Endothelial cell of umbilical vein (primary cell): ENCODE measurements at regions not wholly inside any gene's neighbourhood (a gene's known extent, or its start where the extent isn't known, plus 50 kb on each side); places are given as distances from the start of the nearest gene placed in this dataset.

Source experiments
- BruUV-seq: library from RNA; stranded (reverse); fragments of 400-500 nt; replicated peaks from 2 replicates; lab custom pipeline; 2021; lab: Mats Ljungman, UMichigan
- CTCF ChIA-PET: fragments of 300-600, 350-600 bp; sonication (Branson Sonifier 250); formaldehyde crosslinking; loops from one replicate; lab custom pipeline; 2021; ENCODE audit warnings: antibody characterized with exemption, inconsistent platforms; lab: Charles Lee
- POLR2A ChIA-PET: fragments of 300-600, 350-600 bp; sonication (Branson Sonifier 250); formaldehyde crosslinking; loops from one replicate; lab custom pipeline; 2021; ENCODE audit warnings: antibody characterized with exemption, inconsistent platforms; lab: Charles Lee
- DNase-seq: peaks from one replicate; pipeline ENCODE4 v3.0.0-alpha.2; 2011; ENCODE audit warnings: low read depth, low spot score
- FAIRE-seq: peaks from 2 replicates; lab custom pipeline; 2011; peaks lifted over from hg19 to GRCh38; lab: Jason Lieb, UNC
- H2AFZ ChIP-seq: 2 replicates; pipeline ENCODE4 v1.6.0; 2012; ENCODE audit warnings: low read depth, low read length, control low read depth, inconsistent platforms
- H3K27ac ChIP-seq: 2 replicates; pipeline ENCODE4 v1.5.1; 2011; ENCODE audit warnings: low read depth, mild to moderate bottlenecking, control low read depth, low read length, moderate library complexity; ENCODE audit not compliant: insufficient read depth
- H3K27me3 ChIP-seq, 2 experiments: 2 replicates each; pipeline versions ENCODE4 v1.6.0 to v1.6.1; 2011; ENCODE audit warnings: low read length in 2 of 2, mixed read lengths in 1 of 2; ENCODE audit not compliant: control insufficient read depth in 2 of 2, insufficient read depth in 2 of 2
- H3K36me3 ChIP-seq, 2 experiments: 2 replicates in 1 of 2; 3 replicates in 1 of 2; pipeline ENCODE4 v1.5.1; 2011; ENCODE audit warnings: low read length in 2 of 2, mild to moderate bottlenecking in 1 of 2, moderate library complexity in 1 of 2; ENCODE audit not compliant: control insufficient read depth in 2 of 2, insufficient read depth in 2 of 2; ENCODE audit errors: extremely low read depth in 1 of 2
- H3K4me1 ChIP-seq: 3 replicates; pipeline ENCODE4 v1.5.1; 2011; ENCODE audit warnings: mild to moderate bottlenecking, low read length; ENCODE audit not compliant: control insufficient read depth, insufficient read depth; ENCODE audit errors: extremely low read depth
- H3K4me2 ChIP-seq: 2 replicates; pipeline ENCODE4 v1.6.1; 2011; ENCODE audit warnings: low read length, control low read depth, mixed read lengths; ENCODE audit not compliant: insufficient read depth
- H3K4me3 ChIP-seq, 3 experiments: fragments of 200-600 bp in 1 of 3; sonication (generic), shearing (Covaris generic) in 1 of 3; replicated peaks in 1 of 3; 2 replicates each; pipeline ENCODE4 v1.5.1; 2011 to 2016; ENCODE audit warnings: control low read depth in 3 of 3, low read length in 3 of 3, mild to moderate bottlenecking in 2 of 3, inconsistent platforms in 1 of 3, low read depth in 1 of 3, moderate library complexity in 1 of 3; ENCODE audit not compliant: insufficient read depth in 1 of 3
- H3K79me2 ChIP-seq: 2 replicates; pipeline ENCODE4 v1.6.0; 2012; ENCODE audit warnings: low read length, inconsistent platforms; ENCODE audit not compliant: control insufficient read depth, insufficient read depth
- H3K9ac ChIP-seq: replicated peaks from 2 replicates; pipeline ENCODE3; 2011; ENCODE audit warnings: low read length, control low read depth; ENCODE audit not compliant: insufficient read depth; ENCODE audit errors: extremely low read depth
- H3K9me1 ChIP-seq: replicated peaks from 3 replicates; pipeline ENCODE4 v1.6.0; 2011; ENCODE audit warnings: mild to moderate bottlenecking, low read length; ENCODE audit not compliant: control insufficient read depth, insufficient read depth; ENCODE audit errors: extremely low read depth
- H3K9me3 ChIP-seq: replicated peaks from 2 replicates; pipeline ENCODE4 v1.5.1; 2012; ENCODE audit warnings: low read length, inconsistent platforms; ENCODE audit not compliant: control insufficient read depth, insufficient read depth
- H4K20me1 ChIP-seq: replicated peaks from 2 replicates; pipeline ENCODE3; 2011; ENCODE audit warnings: mild to moderate bottlenecking, low read length; ENCODE audit not compliant: control insufficient read depth, insufficient read depth; ENCODE audit errors: extremely low read depth
- CTCF ChIP-seq, 2 donors: IDR thresholded peaks; 1 replicate in 1 of 2; 2 replicates in 1 of 2; pipeline ENCODE4 v1.5.1; 2011; ENCODE audit warnings: low read length in 2 of 2, mild to moderate bottlenecking in 2 of 2, moderate library complexity in 2 of 2, control low read depth in 1 of 2, inconsistent platforms in 1 of 2, low read depth in 1 of 2; ENCODE audit not compliant: insufficient read depth in 1 of 2; ENCODE audit errors: extremely low read depth in 1 of 2
- EZH2 ChIP-seq: IDR thresholded peaks from 2 replicates; pipeline ENCODE4 v1.6.1; 2012; ENCODE audit warnings: borderline replicate concordance, low read depth, mild to moderate bottlenecking, moderate library complexity, low read length, inconsistent platforms; ENCODE audit not compliant: severe bottlenecking
- FOS ChIP-seq: IDR thresholded peaks from 2 replicates; pipeline ENCODE4 v1.6.1; 2011; ENCODE audit warnings: mild to moderate bottlenecking, low read length, moderate library complexity, borderline replicate concordance; ENCODE audit not compliant: insufficient read depth
- GATA2 ChIP-seq: IDR thresholded peaks from 2 replicates; pipeline ENCODE4 v1.7.0; 2011; ENCODE audit warnings: low read depth, mild to moderate bottlenecking, moderate library complexity, mixed read lengths, low read length; ENCODE audit not compliant: insufficient read length, insufficient read depth
- JUN ChIP-seq: IDR thresholded peaks from 2 replicates; pipeline ENCODE4 v1.6.1; 2011; ENCODE audit warnings: borderline replicate concordance, low read depth; ENCODE audit not compliant: insufficient read length, insufficient read depth
- MAX ChIP-seq: IDR thresholded peaks from 2 replicates; pipeline ENCODE4 v1.6.1; 2011; ENCODE audit not compliant: insufficient read depth, insufficient read length
- MYC ChIP-seq: IDR thresholded peaks from one replicate; pipeline ENCODE4 v1.6.1; 2011; ENCODE audit warnings: mild to moderate bottlenecking, low read depth, low read length
- POLR2A ChIP-seq: IDR thresholded peaks from 2 replicates; pipeline ENCODE4 v1.6.1; 2012; ENCODE audit warnings: low read depth, mild to moderate bottlenecking, control low read depth, low read length
- POLR2AphosphoS5 ChIP-seq: IDR thresholded peaks from 2 replicates; pipeline ENCODE4 v1.6.1; 2012; ENCODE audit warnings: low read depth, mild to moderate bottlenecking, control low read depth, low read length, moderate library complexity; ENCODE audit not compliant: insufficient read depth
- dilution Hi-C: fragments of 300-500 bp; cut with MboI; formaldehyde crosslinking; loops from one replicate; pipeline ENCODE4 v1.15.0; 2019; ENCODE audit warnings: low sequenced_read_pairs; ENCODE audit not compliant: extremely low pct_ligation_motif_present
- intact Hi-C: fragments of 100-400 bp; cut with micrococcal nuclease; formaldehyde crosslinking; loops from one replicate; pipeline ENCODE4 v1.10.0; 2022

GRCh38 chr18:11516751-11517503, 92.5 kb upstream of the SLC35G4 start:
- Histone ChIP-seq H3K79me2 (no peaks in the 10 kb centered on the region), H3K4me1 (no peaks in the 10 kb centered on the region), H3K9me1 (no peaks in the 10 kb centered on the region), H3K36me3 (no peaks in the 10 kb centered on the region), H3K27me3 (no peaks in the 10 kb centered on the region), H3K9ac (no peak overlapping the region), H3K27ac (no peak overlapping the region), H3K4me3 (no peak overlapping the region), H4K20me1 (no peaks in the 10 kb centered on the region), H3K4me2 (no peak overlapping the region), H2AFZ (no peak overlapping the region), H3K9me3 (no peaks in the 10 kb centered on the region)
- no peak for FAIRE-seq
- no peak for DNase-seq
- dilution Hi-C loops, result no loop called here
- BruUV-seq, result no TSS peak
- intact Hi-C loops, result no loop called here
- no peak for TF ChIP-seq FOS
- no peak for TF ChIP-seq POLR2A
- TF ChIP-seq MAX, result no peak
- no peak for TF ChIP-seq EZH2
- no peak for TF ChIP-seq GATA2
- TF ChIP-seq JUN, result no peak
- no peak for TF ChIP-seq CTCF (IDR thresholded peaks at IDR 0.05; ENCODE audit: extremely low read depth in 1 of 2, insufficient read depth in 1 of 2, low read depth in 1 of 2, low read length in 2 of 2)
- TF ChIP-seq POLR2AphosphoS5, result no peak
- no peak for TF ChIP-seq MYC
- ChIA-PET POLR2A (no interaction called here), CTCF (interaction anchor here (4.1 to 4.3 kb wide), 2 partner anchors 13 to 205 kb away, joined by 28 to 64 read pairs; no protein-coding TSS in a partner anchor)
